ENCODE measurements at regions not wholly inside any gene's neighbourhood (a gene's known extent, or its start where the extent isn't known, plus 50 kb on each side); places are given as distances from the start of the nearest gene placed in this dataset.

DNA sequence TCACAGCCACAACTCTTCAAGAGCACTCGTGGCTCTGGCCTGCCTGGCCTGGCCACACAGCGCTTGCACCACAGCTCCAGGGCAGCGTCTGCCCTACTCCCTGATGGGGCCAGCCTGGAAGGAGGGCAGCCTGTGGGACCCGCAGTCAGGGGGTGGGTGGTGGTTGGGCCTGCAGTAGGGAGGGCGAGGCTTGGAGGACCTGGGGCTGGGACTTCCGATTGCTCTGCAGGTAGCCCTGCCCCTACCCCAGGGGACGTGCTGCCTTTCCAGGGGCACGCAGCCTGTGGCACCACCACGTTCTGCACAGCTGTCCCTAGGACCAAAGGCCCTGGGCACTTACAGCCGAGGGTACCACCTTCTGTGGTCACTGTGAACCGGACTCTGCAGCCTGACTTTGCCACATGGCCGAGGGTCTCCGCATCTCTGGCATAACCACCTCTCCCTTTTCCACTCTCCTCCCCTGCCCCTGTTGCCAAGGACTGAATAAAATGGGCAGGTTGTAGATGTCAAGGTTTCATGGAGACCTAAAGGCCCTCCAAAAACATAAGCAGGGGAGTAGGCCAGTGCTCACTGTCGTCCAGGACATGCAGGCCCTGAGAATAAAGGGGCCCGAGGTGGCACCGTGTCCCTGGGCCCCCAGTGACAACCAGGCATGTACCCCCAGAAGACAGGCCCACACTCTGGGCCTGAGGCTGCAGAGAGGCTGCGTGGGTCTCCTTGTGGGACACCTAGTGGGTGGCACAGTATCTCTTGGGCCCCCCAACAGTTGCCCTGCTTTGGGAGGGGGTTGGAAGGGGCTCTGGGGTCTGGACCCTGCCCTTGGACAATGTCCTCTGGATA, 87.3 kb downstream of the INHBB start:
- no peaks in the 10 kb centered on the region for H3K36me3 ChIP-seq
- H3K27ac ChIP-seq, result no peak overlapping the region
- Mint-ChIP-seq H3K27ac (no peak overlapping the region), H3K27me3 (ENCODE audit: insufficient read depth, low read depth) (peaks cover 22% of the 10 kb centered on the region), H3K4me1 (peaks cover 17% of the 10 kb centered on the region), H3K36me3 (no peaks in the 10 kb centered on the region), H3K4me3 (no peak overlapping the region), H3K9me3 (no peaks in the 10 kb centered on the region)
- H3K4me2 ChIP-seq, result no peak overlapping the region
- no peak for DNase-seq (ENCODE audit: low spot score)
- peaks cover 19% of the 10 kb centered on the region for H3K4me1 ChIP-seq
- no peak overlapping the region for H3K9ac ChIP-seq
- peaks cover 90% of the 10 kb centered on the region for H3K27me3 ChIP-seq
- no peak overlapping the region for H3K4me3 ChIP-seq
- TF ChIP-seq CTCF (IDR thresholded peaks at IDR 0.05), result no peak
- no peak for TF ChIP-seq EZH2phosphoT487 (IDR thresholded peaks at IDR 0.05)
- TF ChIP-seq EZH2 (IDR thresholded peaks at IDR 0.05), result no peak
- H3K9me3 ChIP-seq (ENCODE audit: low read depth), result no peaks in the 10 kb centered on the region
- no peak overlapping the region for H2AFZ ChIP-seq (replicated peaks)
- no peaks in the 10 kb centered on the region for H3F3A ChIP-seq (ENCODE audit: low read depth)
- no peaks in the 10 kb centered on the region for H3K79me2 ChIP-seq (ENCODE audit: low read depth)
- H4K20me1 ChIP-seq (ENCODE audit: low read depth), result peaks cover 11% of the 10 kb centered on the region

GRCh38 chr2:120433816-120434290, 87.9 kb downstream of the INHBB start:
- DNase-seq (ENCODE audit: low spot score), result no peak
- no peak overlapping the region for H3K4me3 ChIP-seq
- no peaks in the 10 kb centered on the region for H3K36me3 ChIP-seq

GRCh38 chr2:120434492-120435308, 88.8 kb downstream of the INHBB start:
- no peak overlapping the region for H3K27ac ChIP-seq
- peaks cover 97% of the 10 kb centered on the region for H3K27me3 ChIP-seq
- peak; percentile 28 for DNase-seq (ENCODE audit: low spot score)
- H3K4me1 Mint-ChIP-seq, result peaks cover 11% of the 10 kb centered on the region
- peaks cover 11% of the 10 kb centered on the region for H4K20me1 ChIP-seq (ENCODE audit: low read depth)
- no peak overlapping the region for H3K9ac ChIP-seq
- TF ChIP-seq CTCF (IDR thresholded peaks at IDR 0.05) (no peak), EZH2 (IDR thresholded peaks at IDR 0.05) (no peak), EZH2phosphoT487 (IDR thresholded peaks at IDR 0.05) (no peak)
- no peak overlapping the region for H2AFZ ChIP-seq (replicated peaks)
- H3K27ac Mint-ChIP-seq, result no peak overlapping the region
- no peaks in the 10 kb centered on the region for H3K9me3 Mint-ChIP-seq
- no peaks in the 10 kb centered on the region for H3K9me3 ChIP-seq (ENCODE audit: low read depth)
- H3F3A ChIP-seq (ENCODE audit: low read depth), result no peaks in the 10 kb centered on the region
- H3K27me3 Mint-ChIP-seq (ENCODE audit: insufficient read depth, low read depth), result peaks cover 27% of the 10 kb centered on the region
- H3K79me2 ChIP-seq (ENCODE audit: low read depth), result no peaks in the 10 kb centered on the region
- H3K36me3 ChIP-seq, result no peaks in the 10 kb centered on the region
- H3K36me3 Mint-ChIP-seq, result no peaks in the 10 kb centered on the region
- H3K4me1 ChIP-seq, result peaks cover 8% of the 10 kb centered on the region
- no peak overlapping the region for H3K4me3 Mint-ChIP-seq
- H3K4me3 ChIP-seq, result no peak overlapping the region
- H3K4me2 ChIP-seq, result peak overlapping the region; percentile 10

More at GRCh38 chr2:120433816-120434290, 87.9 kb downstream of the INHBB start:
- Histone ChIP-seq H3K4me2 (no peak overlapping the region), H3K79me2 (ENCODE audit: low read depth) (no peaks in the 10 kb centered on the region), H3K27ac (no peak overlapping the region), H4K20me1 (ENCODE audit: low read depth) (peaks cover 11% of the 10 kb centered on the region), H3K9ac (no peak overlapping the region), H3K4me1 (peaks cover 16% of the 10 kb centered on the region), H3F3A (ENCODE audit: low read depth) (no peaks in the 10 kb centered on the region), H3K27me3 (peaks cover 95% of the 10 kb centered on the region), H2AFZ (replicated peaks) (no peak overlapping the region), H3K9me3 (ENCODE audit: low read depth) (no peaks in the 10 kb centered on the region)
- no peaks in the 10 kb centered on the region for H3K9me3 Mint-ChIP-seq
- no peak overlapping the region for H3K4me3 Mint-ChIP-seq
- no peaks in the 10 kb centered on the region for H3K36me3 Mint-ChIP-seq
- TF ChIP-seq EZH2phosphoT487 (IDR thresholded peaks at IDR 0.05) (no peak), EZH2 (IDR thresholded peaks at IDR 0.05) (no peak), CTCF (IDR thresholded peaks at IDR 0.05) (no peak)
- peaks cover 14% of the 10 kb centered on the region for H3K4me1 Mint-ChIP-seq
- H3K27me3 Mint-ChIP-seq (ENCODE audit: insufficient read depth, low read depth), result peaks cover 26% of the 10 kb centered on the region
- no peak overlapping the region for H3K27ac Mint-ChIP-seq
